SK-N-MC (cell line): ENCODE measurements at regions not wholly inside any gene's neighbourhood (a gene's known extent, or its start where the extent isn't known, plus 50 kb on each side); places are given as distances from the start of the nearest gene placed in this dataset.

Experiments used
- EZH2 ChIP-seq: fragments of 200-600 bp; sonication (generic); IDR thresholded peaks from one replicate; pipeline ENCODE4 v1.6.1; 2017; ENCODE audit warnings: antibody characterized with exemption
- FOXP2 ChIP-seq: optimal IDR thresholded peaks from 2 replicates; pipeline ENCODE3; 2011; ENCODE audit warnings: mild to moderate bottlenecking, moderate library complexity; ENCODE audit not compliant: insufficient read depth; ENCODE audit errors: extremely low read length, control extremely low read depth
- POLR2AphosphoS5 ChIP-seq: IDR thresholded peaks from 2 replicates; pipeline ENCODE4 v1.6.1; 2012; ENCODE audit warnings: mild to moderate bottlenecking, low read depth, low read length, borderline replicate concordance

GRCh38 chr1:201730611-201731010 lies 98.3 kb upstream of the IPO9 start:
- TF ChIP-seq EZH2 (no peak), POLR2AphosphoS5 (no peak), FOXP2 (no peak)
